GM12891 (cell line): ENCODE measurements at regions not wholly inside any gene's neighbourhood (a gene's known extent, or its start where the extent isn't known, plus 50 kb on each side); places are given as distances from the start of the nearest gene placed in this dataset.

Experiments
- POLR2A ChIP-seq: IDR thresholded peaks from 2 replicates; pipeline ENCODE4 v1.6.1; 2011; ENCODE audit warnings: low read depth, low read length, control low read depth
- POLR2AphosphoS5 ChIP-seq: IDR thresholded peaks from 2 replicates; pipeline ENCODE4 v1.6.1; 2011; ENCODE audit warnings: low read depth, low read length, control low read depth
- POU2F2 ChIP-seq: IDR thresholded peaks from 2 replicates; pipeline ENCODE4 v1.6.1; 2011; ENCODE audit warnings: low read depth, mild to moderate bottlenecking, control low read depth, low read length, moderate library complexity
- SPI1 ChIP-seq: IDR thresholded peaks from 2 replicates; pipeline ENCODE4 v1.6.1; 2011; ENCODE audit warnings: low read depth, low read length, control low read depth
- TAF1 ChIP-seq: IDR thresholded peaks from 2 replicates; pipeline ENCODE4 v1.6.1; 2011; ENCODE audit warnings: low read depth, low read length, control low read depth

- TF ChIP-seq POLR2A (no peak), POLR2AphosphoS5 (no peak), SPI1 (no peak), TAF1 (no peak), POU2F2 (no peak)
Observed at GRCh38 chr20:63139356-63139755, 76.6 kb downstream of the YTHDF1 start.
